ENCODE measurements at regions not wholly inside any gene's neighbourhood (a gene's known extent, or its start where the extent isn't known, plus 50 kb on each side); places are given as distances from the start of the nearest gene placed in this dataset.

DNA sequence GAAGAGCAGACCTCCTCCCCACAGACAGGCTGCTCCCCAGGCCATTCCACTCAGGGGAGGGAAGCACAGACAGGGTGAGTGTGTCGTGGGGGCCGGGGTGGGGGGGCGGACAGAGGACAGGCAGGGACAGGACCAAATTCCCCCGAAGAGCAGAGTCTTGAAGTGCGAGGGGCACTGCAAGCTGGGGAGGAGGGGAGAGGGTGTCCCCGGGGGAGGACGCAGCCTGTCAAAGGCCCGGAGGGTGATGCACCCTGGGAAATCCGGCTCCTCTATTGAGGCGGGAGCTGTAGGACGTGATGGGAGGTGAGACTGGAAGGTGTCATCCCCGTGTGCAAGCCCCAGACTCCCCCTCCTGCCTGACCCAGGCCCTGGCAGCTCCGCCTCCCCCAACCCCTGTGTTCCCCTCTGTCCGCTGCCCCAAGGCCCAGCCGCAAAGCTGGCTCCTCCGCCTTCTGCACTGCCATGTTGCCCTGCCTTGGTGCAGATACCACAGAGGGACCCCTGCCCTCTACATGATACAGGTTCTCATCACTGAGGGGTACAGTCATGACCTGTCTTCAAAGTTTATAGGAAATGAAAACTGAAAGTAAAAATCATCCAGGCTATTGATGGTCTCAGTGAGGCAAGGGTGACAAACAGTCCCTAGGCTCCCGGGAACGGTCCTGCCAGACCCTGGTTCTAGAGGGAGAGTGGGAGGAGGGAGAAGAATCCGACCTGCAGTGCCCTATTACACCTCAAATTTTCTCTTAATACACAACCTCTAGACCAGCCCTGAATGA lies 76.3 kb upstream of the IQSEC1 start:
- no peak for TF ChIP-seq CTCF (IDR thresholded peaks at IDR 0.05)
- no peak overlapping the region for H3K27ac ChIP-seq
- H3K36me3 ChIP-seq = no peaks in the 10 kb centered on the region
- H3K4me3 ChIP-seq = peak overlapping the region; percentile 17
- H3K9me3 ChIP-seq = no peaks in the 10 kb centered on the region
- no peaks in the 10 kb centered on the region for H3K4me1 ChIP-seq (ENCODE audit: control insufficient read depth in 1 of 2, low read depth in 2 of 2)
- DNase-seq (ENCODE audit: low spot score) = no peak
- no peak for ATAC-seq (ENCODE audit: insufficient number of reproducible peaks, low FRiP score, low read depth)
- no peaks in the 10 kb centered on the region for H3K27me3 ChIP-seq (replicated peaks; ENCODE audit: insufficient read depth)

- Histone ChIP-seq H3K9me3 (no peaks in the 10 kb centered on the region), H3K36me3 (no peaks in the 10 kb centered on the region), H3K27ac (no peak overlapping the region), H3K4me1 (ENCODE audit: control insufficient read depth in 1 of 2, low read depth in 2 of 2) (no peaks in the 10 kb centered on the region), H3K27me3 (replicated peaks; ENCODE audit: insufficient read depth) (no peaks in the 10 kb centered on the region), H3K4me3 (no peak overlapping the region)
- no peak for TF ChIP-seq CTCF (IDR thresholded peaks at IDR 0.05)
- DNase-seq (ENCODE audit: low spot score) (no peak), ATAC-seq (ENCODE audit: insufficient number of reproducible peaks, low FRiP score, low read depth) (no peak)
Observed at GRCh38 chr3:13148561-13149329, 75.5 kb upstream of the IQSEC1 start.

DNA sequence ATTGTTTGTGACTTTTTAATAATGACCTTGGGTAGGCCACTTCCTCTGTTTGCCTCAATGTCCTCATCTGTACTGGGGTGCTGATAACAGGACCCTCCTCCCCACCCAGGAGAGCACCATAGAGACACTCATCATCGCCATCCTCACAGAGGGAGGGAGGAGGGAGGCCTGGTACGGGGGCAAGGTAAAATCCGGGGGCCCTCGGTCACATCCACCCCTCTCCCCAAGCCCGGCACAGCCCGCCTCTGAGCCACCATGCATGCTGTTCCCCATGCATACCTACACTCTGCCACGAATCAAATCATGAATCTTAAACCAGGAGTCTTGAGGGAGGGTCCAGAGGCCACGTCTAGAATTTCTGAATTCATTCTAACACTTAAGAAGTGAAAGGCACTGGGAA lies 74.9 kb upstream of the IQSEC1 start:
- no peaks in the 10 kb centered on the region for H3K4me1 ChIP-seq (ENCODE audit: control insufficient read depth in 1 of 2, low read depth in 2 of 2)
- H3K27ac ChIP-seq = no peak overlapping the region
- no peaks in the 10 kb centered on the region for H3K9me3 ChIP-seq
- H3K27me3 ChIP-seq (replicated peaks; ENCODE audit: insufficient read depth) = no peaks in the 10 kb centered on the region
- no peak for TF ChIP-seq CTCF (IDR thresholded peaks at IDR 0.05)
- no peak overlapping the region for H3K4me3 ChIP-seq
- H3K36me3 ChIP-seq = no peaks in the 10 kb centered on the region
- DNase-seq (ENCODE audit: low spot score) = no peak
- ATAC-seq (ENCODE audit: insufficient number of reproducible peaks, low FRiP score, low read depth) = no peak

GRCh38 chr3:13147344-13147743 lies 74.1 kb upstream of the IQSEC1 start:
- TF ChIP-seq CTCF (IDR thresholded peaks at IDR 0.05) = no peak
- no peaks in the 10 kb centered on the region for H3K4me1 ChIP-seq (ENCODE audit: control insufficient read depth in 1 of 2, low read depth in 2 of 2)
- H3K27ac ChIP-seq = no peak overlapping the region
- H3K36me3 ChIP-seq = no peaks in the 10 kb centered on the region
- no peak overlapping the region for H3K4me3 ChIP-seq
- no peaks in the 10 kb centered on the region for H3K9me3 ChIP-seq
- DNase-seq (ENCODE audit: low spot score) (no peak), ATAC-seq (ENCODE audit: insufficient number of reproducible peaks, low FRiP score, low read depth) (no peak)
- no peaks in the 10 kb centered on the region for H3K27me3 ChIP-seq (replicated peaks; ENCODE audit: insufficient read depth)

GRCh38 chr3:13146643-13147143 lies 73.5 kb upstream of the IQSEC1 start:
- Histone ChIP-seq H3K4me3 (no peak overlapping the region), H3K36me3 (no peaks in the 10 kb centered on the region), H3K9me3 (no peaks in the 10 kb centered on the region), H3K27ac (no peak overlapping the region), H3K27me3 (replicated peaks; ENCODE audit: insufficient read depth) (no peaks in the 10 kb centered on the region), H3K4me1 (ENCODE audit: control insufficient read depth in 1 of 2, low read depth in 2 of 2) (no peaks in the 10 kb centered on the region)
- no peak for TF ChIP-seq CTCF (IDR thresholded peaks at IDR 0.05)
- DNase-seq (ENCODE audit: low spot score) = no peak
- no peak for ATAC-seq (ENCODE audit: insufficient number of reproducible peaks, low FRiP score, low read depth)
